GM23248 (cell line): ENCODE measurements at regions not wholly inside any gene's neighbourhood (a gene's known extent, or its start where the extent isn't known, plus 50 kb on each side); places are given as distances from the start of the nearest gene placed in this dataset.
"Not testable (repeated sequence)": the region's sequence is repeated elsewhere in the genome, so short reads cannot be mapped to it uniquely, and the experiment has no call there.

Experiments
- DNase-seq: peaks from one replicate; pipeline ENCODE4 v3.0.0-alpha.2; 2015
- H2AFZ ChIP-seq: fragments of 200-600 bp; sonication (generic); 2 replicates; pipeline ENCODE4 v1.6.1; 2016; ENCODE audit warnings: antibody characterized with exemption
- H3F3A ChIP-seq: fragments of 200-600 bp; sonication (generic); 2 replicates; pipeline ENCODE4 v1.6.1; 2016; ENCODE audit warnings: mild to moderate bottlenecking, antibody characterized with exemption, mixed run types; ENCODE audit not compliant: insufficient read depth
- H3K27ac ChIP-seq: fragments of 200-600 bp; sonication (generic); 2 replicates; pipeline ENCODE4 v1.5.1; 2016; ENCODE audit warnings: mild to moderate bottlenecking
- H3K27me3 ChIP-seq: fragments of 200-600 bp; sonication (generic); replicated peaks from 2 replicates; pipeline ENCODE4 v1.6.1; 2016; ENCODE audit warnings: mild to moderate bottlenecking; ENCODE audit not compliant: insufficient read depth
- H3K36me3 ChIP-seq: fragments of 200-600 bp; sonication (generic); 2 replicates; pipeline ENCODE4 v1.6.1; 2016; ENCODE audit warnings: low read depth, mild to moderate bottlenecking
- H3K4me1 ChIP-seq: fragments of 200-600 bp; sonication (generic); 2 replicates; pipeline ENCODE4 v1.6.1; 2016; ENCODE audit warnings: mild to moderate bottlenecking; ENCODE audit not compliant: insufficient read depth
- H3K4me2 ChIP-seq: fragments of 200-600 bp; sonication (generic); one replicate; pipeline ENCODE4 v1.6.1; 2016; ENCODE audit warnings: mild to moderate bottlenecking; ENCODE audit not compliant: unreplicated experiment
- H3K4me3 ChIP-seq: fragments of 200-600 bp; sonication (generic); 2 replicates; pipeline ENCODE4 v1.5.1; 2016; ENCODE audit warnings: mild to moderate bottlenecking
- H3K79me2 ChIP-seq: fragments of 200-600 bp; sonication (generic); 2 replicates; pipeline ENCODE4 v1.6.1; 2016; ENCODE audit warnings: mild to moderate bottlenecking; ENCODE audit not compliant: insufficient read depth
- H3K9ac ChIP-seq: fragments of 200-600 bp; sonication (generic); 2 replicates; pipeline ENCODE4 v1.6.1; 2016; ENCODE audit warnings: mild to moderate bottlenecking
- H3K9me2 ChIP-seq: fragments of 200-600 bp; sonication (generic); 2 replicates; pipeline ENCODE4 v1.6.1; 2016; ENCODE audit warnings: mixed run types, mild to moderate bottlenecking, moderate library complexity; ENCODE audit not compliant: insufficient read depth
- H3K9me3 ChIP-seq: fragments of 200-600 bp; sonication (generic); one replicate; pipeline ENCODE4 v1.6.1; 2017; ENCODE audit warnings: low read depth
- H4K20me1 ChIP-seq: fragments of 200-600 bp; sonication (generic); 2 replicates; pipeline ENCODE4 v1.6.0; 2016; ENCODE audit not compliant: insufficient read depth
- WGBS, 2 experiments: methylation state at CpG; one replicate each; pipeline ENCODE4 v1.1.6; 2015 to 2017; ENCODE audit warnings: low lambda C conversion rate in 2 of 2, low coverage in 1 of 2; ENCODE audit errors: missing lambda C conversion rate in 2 of 2; 5-methylcytosine and 5-hydroxymethylcytosine counted together
- in situ Hi-C: fragments of 300-500 bp; cut with MboI; formaldehyde crosslinking; loops from 2 replicates; pipeline ENCODE4 v1.15.0; 2020

GRCh38 chr5:34128890-34129289 lies 85.9 kb upstream of the C1QTNF3 start:
- H2AFZ ChIP-seq, in situ Hi-C loops, H3K4me3 ChIP-seq, H3K36me3 ChIP-seq, H3F3A ChIP-seq, H3K9ac ChIP-seq, H3K79me2 ChIP-seq, H3K9me2 ChIP-seq, H4K20me1 ChIP-seq, H3K4me1 ChIP-seq, H3K4me2 ChIP-seq, DNase-seq, H3K9me3 ChIP-seq, H3K27ac ChIP-seq, H3K27me3 ChIP-seq: not testable (repeated sequence)

DNA sequence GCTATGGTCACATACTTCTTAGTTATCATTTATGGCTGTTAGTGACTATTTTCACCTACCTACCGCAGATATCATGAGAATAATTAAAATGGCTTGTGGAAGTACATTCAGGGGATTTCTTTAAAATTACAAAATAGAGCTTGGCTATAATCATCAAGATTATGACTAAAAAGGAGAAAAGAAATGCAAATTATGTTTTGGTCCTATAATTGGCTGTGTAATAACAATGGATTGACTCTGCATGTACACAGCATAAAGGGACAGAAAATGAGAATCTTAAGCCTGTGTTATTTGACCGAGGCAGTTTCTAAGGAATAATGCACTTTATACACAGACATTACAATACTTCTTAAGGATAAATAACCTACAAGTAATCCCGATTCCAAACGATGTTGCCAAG lies 112.0 kb upstream of the C1QTNF3 start:
- H3K9me3 ChIP-seq, in situ Hi-C loops, H2AFZ ChIP-seq, H3K79me2 ChIP-seq, H3K27ac ChIP-seq, H3K36me3 ChIP-seq, H3K27me3 ChIP-seq, H3K4me2 ChIP-seq, H3K9ac ChIP-seq, H4K20me1 ChIP-seq, H3K9me2 ChIP-seq, DNase-seq, H3K4me3 ChIP-seq: not testable (repeated sequence)
- H3F3A ChIP-seq = peaks cover 15% of the 10 kb centered on the region
- peaks cover 11% of the 10 kb centered on the region for H3K4me1 ChIP-seq
- WGBS, 2 experiments = 87 to 90% methylated on average over 3 of the region's 4 CpGs

GRCh38 chr5:34156703-34157414 lies 113.8 kb upstream of the C1QTNF3 start:
- in situ Hi-C loops, H3K79me2 ChIP-seq, H4K20me1 ChIP-seq, H3K36me3 ChIP-seq, H3K9me2 ChIP-seq, H3K9me3 ChIP-seq, H3K27me3 ChIP-seq: not testable (repeated sequence)
- 1 to 2% methylated on average over 4 of the region's 4 CpGs for WGBS, 2 experiments
- Histone ChIP-seq H3F3A (peaks cover 15% of the 10 kb centered on the region), H3K4me1 (peaks cover 11% of the 10 kb centered on the region), H3K27ac (peak overlapping the region; percentile 81), H3K4me3 (peak overlapping the region; percentile 54; the same call in 1 of the 2 replicates), H3K4me2 (peak overlapping the region; percentile 78), H3K9ac (peak overlapping the region; percentile 17), H2AFZ (peak overlapping the region; percentile 64)
- DNase-seq = peak; percentile 86

DNA sequence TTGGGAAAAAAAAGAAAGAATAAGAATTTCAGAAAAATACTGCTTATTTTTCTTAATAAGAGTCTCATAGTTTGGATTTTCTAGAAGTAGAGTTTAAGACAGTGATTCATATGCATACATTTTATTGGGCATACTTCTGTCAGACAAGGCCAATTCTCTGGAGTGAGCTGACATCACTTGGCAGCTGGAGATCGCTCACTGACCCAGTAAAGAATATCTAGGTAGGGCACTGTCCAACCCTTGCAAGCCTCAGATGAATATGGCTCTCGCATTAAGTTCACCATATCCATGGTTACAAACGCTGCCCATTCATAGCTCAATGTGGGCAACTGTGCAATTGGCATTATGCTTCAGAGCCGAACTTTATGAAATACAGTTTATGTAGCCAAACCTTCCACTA lies 117.9 kb upstream of the C1QTNF3 start:
- H3K4me1 ChIP-seq = peaks cover 11% of the 10 kb centered on the region
- H3K36me3 ChIP-seq, H4K20me1 ChIP-seq, in situ Hi-C loops, H3K9me3 ChIP-seq, H3K4me3 ChIP-seq, H2AFZ ChIP-seq, H3K9me2 ChIP-seq, H3K79me2 ChIP-seq, H3K27ac ChIP-seq, DNase-seq, H3K4me2 ChIP-seq, H3K27me3 ChIP-seq, H3K9ac ChIP-seq: not testable (repeated sequence)
- 87 to 90% methylated on average over 4 of the region's 4 CpGs for WGBS, 2 experiments
- H3F3A ChIP-seq = peaks cover 15% of the 10 kb centered on the region

- not testable (repeated sequence) for DNase-seq, H3K27me3 ChIP-seq, H3K9me2 ChIP-seq
These were observed 128.4 kb upstream of the C1QTNF3 start for GRCh38 chr5:34171398-34171797.

GRCh38 chr5:34179453-34180190 lies 136.6 kb upstream of the C1QTNF3 start:
- H3F3A ChIP-seq, H3K9me3 ChIP-seq, H3K36me3 ChIP-seq, H3K4me1 ChIP-seq, H3K27ac ChIP-seq, H3K79me2 ChIP-seq, DNase-seq, H3K4me2 ChIP-seq, H3K9ac ChIP-seq, H2AFZ ChIP-seq, H3K9me2 ChIP-seq, in situ Hi-C loops, H4K20me1 ChIP-seq, H3K27me3 ChIP-seq, H3K4me3 ChIP-seq: not testable (repeated sequence)
- WGBS, 2 experiments = 94% methylated on average over 10 of the region's 10 CpGs

More at GRCh38 chr5:34171398-34171797, 128.4 kb upstream of the C1QTNF3 start:
- H3K36me3 ChIP-seq, H2AFZ ChIP-seq, H3K4me3 ChIP-seq, in situ Hi-C loops, H3F3A ChIP-seq, H3K9ac ChIP-seq, H4K20me1 ChIP-seq, H3K4me1 ChIP-seq, H3K4me2 ChIP-seq, H3K27ac ChIP-seq, H3K9me3 ChIP-seq, H3K79me2 ChIP-seq: not testable (repeated sequence)

DNA sequence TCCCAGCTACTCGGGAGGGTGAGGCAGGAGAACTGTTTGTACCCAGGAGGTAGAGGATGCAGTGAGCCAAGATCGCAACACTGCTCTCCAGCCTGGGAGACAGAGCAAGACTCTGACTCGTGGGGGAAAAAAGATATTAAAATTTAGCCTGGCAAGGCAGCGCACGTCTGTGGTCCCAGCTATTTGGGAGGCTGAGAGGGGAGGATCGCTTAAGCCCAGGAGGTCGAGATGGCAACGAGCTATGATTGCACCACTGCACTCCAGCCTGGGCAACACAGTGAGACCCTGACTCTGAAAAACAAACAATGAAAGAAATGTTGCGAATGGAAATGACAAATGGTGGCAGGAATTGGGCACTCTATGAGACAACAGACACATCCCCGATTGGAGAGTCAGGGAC lies 137.2 kb upstream of the C1QTNF3 start:
- in situ Hi-C loops, H3F3A ChIP-seq, H3K9ac ChIP-seq, H4K20me1 ChIP-seq, H3K79me2 ChIP-seq, H3K9me2 ChIP-seq, H3K27me3 ChIP-seq, H2AFZ ChIP-seq, H3K4me1 ChIP-seq, H3K27ac ChIP-seq, H3K36me3 ChIP-seq, H3K4me3 ChIP-seq, DNase-seq, H3K4me2 ChIP-seq, H3K9me3 ChIP-seq: not testable (repeated sequence)
- WGBS, 2 experiments = 93 to 94% methylated on average over 10 of the region's 10 CpGs
